Activated CD8-positive, alpha-beta memory T cell treated with anti-CD3 and anti-CD28 coated beads for 4 hours (primary cell): ENCODE measurements at regions not wholly inside any gene's neighbourhood (a gene's known extent, or its start where the extent isn't known, plus 50 kb on each side); places are given as distances from the start of the nearest gene placed in this dataset.

ENCODE experiments used
- DNase-seq, 2 donors: peaks; one replicate each; pipeline ENCODE4 v3.0.0-alpha.2; 2020; ENCODE audit warnings: low read depth in 2 of 2

DNA sequence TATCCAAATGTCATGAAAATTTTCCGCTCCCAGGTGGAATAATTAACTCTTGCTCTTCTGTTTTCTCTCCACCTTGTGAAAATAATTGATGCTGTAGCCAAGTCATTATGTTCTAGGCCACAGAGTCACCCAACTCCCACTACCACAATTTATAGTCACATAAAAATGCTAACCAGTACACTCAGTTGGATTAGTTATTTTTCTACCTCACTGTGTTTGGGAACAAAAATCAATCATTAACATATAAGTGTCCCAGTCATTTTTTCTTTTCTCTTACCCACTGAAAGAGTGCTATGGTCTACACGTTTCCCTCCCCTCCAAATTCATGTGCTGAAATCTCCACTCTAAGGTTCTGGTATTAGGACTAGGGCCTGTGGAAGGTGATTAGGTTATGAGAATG lies 255.6 kb upstream of the LMCD1 start:
- DNase-seq, result no peak

DNA sequence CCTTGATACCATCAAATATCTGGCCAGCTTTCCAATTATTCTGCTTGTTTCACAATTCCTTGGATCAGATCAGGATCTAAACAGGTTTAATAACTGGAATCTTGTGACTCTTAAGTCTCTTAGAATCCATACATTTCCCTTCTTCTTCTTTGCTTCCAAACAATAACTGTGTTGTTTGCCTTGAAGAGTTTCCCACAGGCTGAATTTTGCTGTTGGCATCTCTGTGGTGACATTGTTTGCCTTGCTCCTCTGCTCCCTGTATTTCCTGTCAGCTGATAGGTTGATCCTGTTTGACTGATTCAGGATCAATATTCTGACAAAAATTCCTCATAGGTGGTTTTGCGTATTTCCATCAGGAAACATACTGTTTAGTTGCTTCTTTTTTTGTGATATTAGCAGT lies 248.4 kb upstream of the LMCD1 start:
- DNase-seq, result no peak

DNA sequence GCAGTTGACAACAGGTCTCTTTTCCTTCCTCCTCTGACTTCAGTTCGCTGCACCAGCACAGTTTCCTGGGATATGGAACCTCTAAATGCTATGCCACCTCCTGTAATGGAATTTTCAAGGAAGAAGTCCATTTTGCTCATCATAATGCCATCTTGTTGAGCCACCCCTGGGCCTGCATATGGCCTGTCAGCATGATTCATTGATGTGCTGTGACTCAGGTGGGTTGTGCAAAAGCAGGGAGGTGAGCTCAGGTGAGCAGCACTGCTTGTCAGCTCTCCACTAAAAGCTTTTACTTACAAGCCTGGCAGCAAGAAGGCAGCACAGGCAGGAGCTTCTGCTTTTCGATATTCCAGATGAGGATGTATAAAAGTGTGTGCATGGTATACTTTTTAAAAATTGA lies 247.1 kb upstream of the LMCD1 start:
- no peak for DNase-seq

DNA sequence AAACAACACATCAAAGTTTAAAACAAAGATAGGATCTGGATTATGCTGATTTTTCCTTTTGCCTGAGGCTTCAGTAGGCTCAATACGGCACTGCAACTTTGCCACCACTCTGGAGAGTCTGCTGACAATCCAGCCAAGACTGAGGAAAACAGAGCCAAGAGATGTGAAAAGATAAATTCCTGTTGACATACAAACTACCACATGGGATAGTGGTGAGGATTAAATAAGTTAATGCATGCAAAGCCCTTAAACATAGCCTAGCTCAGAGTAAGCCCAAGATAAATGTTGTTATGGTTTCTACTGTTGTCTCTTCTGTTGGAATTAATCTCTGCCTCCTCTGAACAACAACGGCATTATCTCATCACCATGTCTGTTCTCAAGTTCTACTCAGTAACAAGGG lies 245.9 kb upstream of the LMCD1 start:
- DNase-seq, result no peak

DNA sequence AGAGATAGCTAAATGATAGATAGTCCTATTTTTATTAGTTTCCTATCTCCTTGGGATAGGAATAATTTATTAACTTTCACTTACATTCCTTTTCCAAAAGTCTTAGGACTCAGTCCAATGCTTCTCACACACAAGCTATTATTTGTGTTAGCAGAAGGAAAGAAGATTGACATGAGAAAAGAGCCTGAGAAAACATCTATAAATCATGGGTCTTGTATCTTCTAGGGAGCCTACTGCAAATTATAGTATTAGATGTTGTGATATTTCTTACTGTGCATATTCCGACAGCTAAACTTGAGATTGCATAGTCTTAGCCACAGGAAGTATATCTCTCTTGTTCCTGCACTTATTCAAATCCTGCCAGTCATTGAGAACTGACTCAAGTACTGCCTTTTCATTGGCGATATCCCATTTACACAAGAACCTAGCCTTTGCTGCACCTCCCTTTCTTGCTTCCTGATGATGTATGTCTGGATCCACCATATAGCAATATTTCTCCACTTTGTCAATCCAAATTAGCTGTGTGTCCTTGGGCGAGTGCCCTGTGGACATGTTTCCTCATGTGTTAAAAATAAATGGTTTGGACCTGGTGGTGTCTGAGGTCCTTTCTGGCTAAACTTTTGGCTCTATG lies 245.1 kb upstream of the LMCD1 start:
- no peak for DNase-seq

DNA sequence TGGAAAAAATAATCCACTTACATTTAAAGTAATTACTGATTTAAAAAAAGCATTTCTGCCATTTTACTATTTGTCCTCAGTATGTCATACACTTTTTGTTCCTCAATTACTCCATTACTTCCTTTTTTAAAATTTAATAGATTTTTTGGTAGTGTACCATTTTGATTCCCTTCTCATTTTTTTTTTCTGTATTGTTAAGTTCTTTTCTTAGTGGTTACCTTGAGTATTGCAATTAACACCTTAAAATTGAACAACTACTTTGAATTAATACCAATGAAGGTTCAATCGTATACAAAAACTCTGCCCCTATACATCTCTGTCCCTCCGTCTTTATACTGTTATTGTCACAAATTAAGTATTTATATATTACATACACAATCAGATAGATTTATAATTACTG lies 240.6 kb upstream of the LMCD1 start:
- no peak for DNase-seq

DNA sequence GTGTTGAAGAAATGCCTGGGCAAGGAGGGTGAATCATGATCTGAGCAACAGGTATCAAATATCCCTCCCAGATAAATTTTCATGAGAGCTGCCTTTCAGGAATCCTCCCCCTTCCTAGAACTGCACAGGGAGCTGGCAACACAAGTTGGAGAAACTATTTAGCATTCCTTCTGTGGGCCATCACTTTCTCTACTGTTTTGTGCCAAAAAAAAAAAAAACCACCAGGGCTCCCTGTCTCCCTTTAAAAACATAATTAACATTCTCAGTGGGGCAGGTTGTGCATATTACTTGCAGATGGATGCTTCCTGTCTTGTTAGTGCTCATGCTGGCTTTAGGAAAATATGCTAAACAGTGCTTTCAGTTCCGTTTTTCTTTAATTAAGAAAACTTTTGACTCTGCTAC lies 234.9 kb upstream of the LMCD1 start:
- no peak for DNase-seq

DNA sequence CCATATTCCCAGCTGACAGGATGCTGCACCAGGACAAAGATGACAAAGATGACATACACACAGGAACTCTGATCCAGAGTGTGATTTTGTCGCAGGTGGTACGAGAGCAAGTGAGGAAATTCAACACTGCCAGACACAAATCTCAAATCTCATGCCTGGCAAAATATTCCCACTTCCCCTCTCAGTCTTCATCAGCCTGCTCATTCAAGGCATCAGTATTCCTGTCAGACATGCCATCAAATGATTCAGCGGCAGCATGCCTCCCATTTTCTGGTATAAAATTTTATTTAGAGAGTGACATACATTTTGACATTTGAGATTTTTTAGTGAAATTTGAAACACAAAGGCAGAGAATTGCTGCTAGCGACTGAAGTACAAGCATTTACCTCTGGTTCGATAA lies 228.1 kb upstream of the LMCD1 start:
- DNase-seq, result no peak

DNA sequence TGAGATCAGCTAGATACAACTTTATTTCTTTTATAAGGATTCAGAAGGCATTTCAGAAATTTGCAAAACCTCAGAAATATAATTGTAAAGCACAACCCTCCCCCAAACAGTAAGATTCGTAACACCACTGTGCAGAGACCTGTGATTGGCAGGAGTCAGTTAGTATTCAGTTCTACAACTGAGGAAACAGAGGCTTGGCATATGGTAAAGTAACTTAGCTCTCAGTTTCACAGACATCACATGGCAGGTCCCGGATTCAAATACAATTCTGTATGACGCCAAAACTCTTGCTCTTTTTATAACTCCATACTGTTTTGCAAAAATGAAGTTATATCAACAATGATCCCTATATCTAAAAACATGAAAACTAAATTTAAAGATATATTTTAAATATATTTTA lies 225.6 kb upstream of the LMCD1 start:
- no peak for DNase-seq

DNA sequence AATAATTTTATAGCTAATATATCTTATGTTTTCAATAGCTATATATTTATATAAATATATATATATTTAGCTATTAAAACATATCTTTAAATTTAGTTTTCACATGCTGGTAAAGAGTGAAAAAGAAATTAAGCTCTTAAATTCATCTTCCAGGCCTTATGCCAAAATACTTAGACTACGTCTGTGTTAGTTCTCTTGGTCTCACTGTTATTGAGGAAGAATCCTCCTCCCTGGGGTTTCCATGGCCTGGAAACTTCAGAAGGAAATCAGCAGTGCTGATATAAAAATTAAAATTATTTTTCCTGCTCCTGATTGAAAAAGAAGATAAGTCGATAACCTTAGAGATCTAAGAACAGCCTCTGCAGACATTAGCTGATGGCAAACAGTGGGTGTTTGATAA lies 225.1 kb upstream of the LMCD1 start:
- DNase-seq, result no peak

DNA sequence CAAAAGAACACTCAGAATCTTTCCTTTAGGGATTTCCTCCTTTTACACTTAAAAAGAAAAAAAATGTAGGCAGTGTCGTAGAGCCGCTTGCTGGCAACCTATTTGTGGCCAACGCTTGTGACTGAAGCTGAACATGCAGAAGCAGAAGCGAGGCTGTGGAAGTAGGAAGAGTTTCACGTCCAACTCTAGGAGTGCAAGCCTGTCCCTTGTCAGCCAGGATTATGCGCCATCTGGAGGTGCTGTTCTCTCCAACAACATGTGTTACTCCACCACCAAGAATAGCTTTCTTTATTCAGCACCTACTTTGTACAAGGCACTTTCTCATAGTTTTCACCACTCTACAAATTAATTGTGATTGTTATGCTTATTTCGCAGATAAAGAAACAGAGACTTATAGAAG lies 223.2 kb upstream of the LMCD1 start:
- no peak for DNase-seq

DNA sequence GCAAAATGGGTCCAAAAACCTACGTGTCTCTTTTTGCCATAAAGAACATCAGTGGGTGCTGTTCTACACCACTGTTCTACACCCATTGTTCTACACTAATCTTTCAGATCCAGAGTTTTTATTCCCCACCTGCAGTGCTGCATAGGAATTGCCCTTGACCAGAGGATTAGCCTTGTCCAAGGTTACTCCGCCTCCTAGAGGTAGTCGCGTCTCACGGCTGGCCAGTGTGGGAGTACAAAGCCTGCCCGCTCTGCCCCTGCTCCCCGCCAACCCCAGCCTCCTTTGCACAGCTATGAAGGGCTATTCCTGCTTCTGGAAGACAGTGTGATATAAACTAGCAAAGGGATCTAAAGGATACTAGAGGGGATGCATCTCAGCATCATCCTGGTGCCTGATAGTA lies 222.1 kb upstream of the LMCD1 start:
- no peak for DNase-seq

DNA sequence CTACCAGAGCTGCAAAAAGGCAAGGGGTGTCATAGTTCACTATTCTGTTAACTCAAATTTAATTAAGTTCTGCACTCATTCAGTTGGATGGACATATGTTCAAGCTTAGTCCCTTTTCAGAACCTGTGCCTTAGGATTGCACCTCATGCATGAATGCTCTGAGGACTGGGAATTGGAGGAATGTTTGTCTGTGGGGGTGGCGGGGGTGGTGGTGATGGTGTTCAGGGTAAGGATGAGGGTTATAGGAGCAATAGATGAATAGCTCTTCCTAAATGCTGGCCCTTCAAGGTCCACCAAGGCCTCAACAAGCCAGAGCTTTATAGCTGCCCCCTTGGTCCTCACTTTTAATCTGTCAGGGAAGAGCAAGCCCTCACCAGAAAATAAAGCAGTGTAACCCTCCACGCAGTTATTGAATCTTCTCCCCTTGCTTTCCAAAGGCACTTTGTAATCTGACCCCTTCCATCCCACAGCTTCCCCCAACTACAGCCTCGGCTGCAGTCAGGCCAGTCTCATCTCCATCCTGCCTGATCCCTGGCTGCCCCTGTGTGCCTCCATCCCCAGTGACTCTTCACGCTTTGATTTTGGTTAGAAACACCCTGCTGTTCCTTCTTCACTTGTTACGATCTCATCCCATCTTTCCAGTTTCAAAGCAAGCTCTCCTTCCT lies 221.6 kb upstream of the LMCD1 start:
- no peak for DNase-seq

DNA sequence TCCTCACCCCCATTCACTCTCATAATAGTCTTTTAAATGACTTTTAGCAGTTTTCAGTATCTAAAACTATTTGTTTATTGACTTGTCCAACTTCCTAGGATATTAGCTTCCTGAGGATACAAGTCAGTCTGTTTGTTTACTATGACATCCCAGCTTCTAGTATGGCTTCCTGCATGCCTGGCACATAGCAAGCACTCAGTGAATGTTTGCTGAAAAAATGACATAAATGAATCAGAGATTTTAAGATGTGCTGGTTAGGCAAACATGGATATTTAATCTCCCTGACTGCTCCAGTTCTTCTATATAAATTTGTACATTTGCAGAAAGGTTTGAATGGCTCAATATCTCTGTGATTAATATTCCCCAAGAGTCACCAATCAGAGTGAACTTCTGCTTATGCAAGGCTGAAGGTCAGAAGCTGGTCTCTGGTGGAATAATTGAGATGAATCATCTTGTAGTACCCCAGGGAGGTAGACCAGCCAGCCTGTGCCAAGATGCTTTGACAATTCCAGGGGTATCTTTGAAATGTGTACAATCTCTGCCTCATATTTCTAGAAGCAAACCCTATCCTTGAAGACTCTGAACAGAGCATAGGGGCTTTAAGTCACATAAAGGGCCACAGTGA lies 219.0 kb upstream of the LMCD1 start:
- DNase-seq, result no peak

DNA sequence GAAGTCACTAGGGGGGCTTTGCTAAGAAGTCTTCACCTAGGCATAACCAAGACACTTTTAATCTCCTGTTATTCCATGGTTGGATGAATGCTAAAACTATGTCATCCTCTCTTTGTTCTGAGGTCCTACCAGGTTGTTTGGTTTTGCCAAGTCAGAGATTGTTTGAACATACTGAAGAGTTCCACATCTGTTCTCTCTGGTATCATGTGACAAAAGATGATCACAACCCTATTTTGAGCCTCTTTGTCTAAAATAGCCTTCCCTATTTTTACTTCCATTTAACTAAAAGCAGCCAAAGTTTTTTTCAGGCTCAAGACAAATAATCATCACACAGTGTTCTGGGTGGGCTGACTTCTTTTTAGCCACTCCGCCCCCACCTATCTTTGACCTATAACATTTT lies 218.4 kb upstream of the LMCD1 start:
- DNase-seq, result no peak

DNA sequence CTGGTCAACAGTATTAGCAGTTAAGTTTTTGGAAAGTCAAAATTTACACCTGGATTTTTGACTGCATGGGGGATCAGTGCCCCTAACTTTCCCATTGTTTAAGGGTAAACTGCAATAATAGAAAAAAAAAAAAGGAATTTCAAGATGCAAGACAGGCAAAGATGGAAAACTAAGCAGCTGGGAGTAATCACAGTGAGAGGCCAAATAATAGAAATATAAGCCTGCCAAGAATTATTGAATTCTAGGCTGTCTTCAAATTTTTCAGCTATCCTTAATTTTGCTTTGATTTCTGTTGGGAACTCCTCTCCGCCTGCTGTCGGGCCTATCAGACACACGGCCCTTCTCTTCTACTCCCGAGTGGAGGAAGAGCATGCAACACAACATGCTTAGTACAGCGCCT lies 215.5 kb upstream of the LMCD1 start:
- no peak for DNase-seq

DNA sequence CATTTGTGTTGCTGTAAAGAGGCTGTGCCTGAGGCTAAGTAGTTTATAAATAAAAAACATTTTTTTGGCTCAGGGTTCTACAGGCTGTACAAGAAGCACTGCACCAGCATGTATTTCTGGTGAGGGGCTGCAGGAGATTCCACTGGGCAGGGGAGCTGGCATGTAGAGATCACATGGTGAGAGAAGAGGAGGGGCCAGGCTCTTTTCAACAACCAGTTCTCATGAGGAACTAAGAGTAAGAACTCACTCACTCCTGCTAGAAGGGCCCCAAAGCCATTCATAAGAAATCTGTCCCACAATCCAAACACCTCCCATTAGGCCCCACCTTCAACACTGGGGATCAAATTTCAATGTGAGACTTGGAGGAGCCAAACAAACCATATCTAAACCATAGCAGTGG lies 214.9 kb upstream of the LMCD1 start:
- no peak for DNase-seq

DNA sequence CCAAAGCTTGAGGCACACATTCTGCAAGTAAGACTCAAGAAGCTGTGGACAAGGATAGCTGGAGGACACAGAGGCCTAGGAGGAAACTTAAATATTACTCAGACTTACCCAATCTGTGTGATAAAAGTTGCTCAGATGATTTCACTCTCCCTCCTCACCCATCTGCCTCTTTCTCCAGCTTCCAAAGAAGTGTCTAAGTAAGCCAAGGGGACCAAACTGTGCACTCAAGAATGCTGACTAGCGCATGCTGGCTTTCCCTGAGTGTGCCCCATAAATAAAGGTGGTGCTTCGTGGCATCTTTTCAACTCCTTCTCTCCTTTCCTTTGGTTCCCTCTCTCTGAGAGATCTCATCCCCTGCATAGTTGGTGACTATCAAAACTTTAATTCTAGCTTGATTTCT lies 211.0 kb upstream of the LMCD1 start:
- no peak for DNase-seq

DNA sequence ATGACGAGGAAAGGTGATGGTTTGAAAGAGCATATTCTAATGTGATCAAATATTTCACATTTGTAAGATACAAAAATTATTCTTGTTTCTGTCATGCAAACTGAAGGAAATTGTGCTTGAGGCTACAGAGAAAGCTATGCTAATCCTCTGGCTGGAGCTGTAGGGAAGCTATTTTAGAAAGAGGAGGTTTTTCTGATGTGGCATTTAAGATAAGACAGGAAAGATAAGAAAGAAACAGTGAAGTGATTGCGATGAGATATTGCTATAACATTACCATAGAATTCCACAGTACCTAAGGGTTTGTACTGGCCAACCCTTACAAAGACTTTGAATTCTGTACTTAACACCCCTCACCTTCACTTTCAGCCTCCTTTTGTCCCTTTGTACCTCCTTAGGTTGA lies 205.2 kb upstream of the LMCD1 start:
- DNase-seq, result no peak

DNA sequence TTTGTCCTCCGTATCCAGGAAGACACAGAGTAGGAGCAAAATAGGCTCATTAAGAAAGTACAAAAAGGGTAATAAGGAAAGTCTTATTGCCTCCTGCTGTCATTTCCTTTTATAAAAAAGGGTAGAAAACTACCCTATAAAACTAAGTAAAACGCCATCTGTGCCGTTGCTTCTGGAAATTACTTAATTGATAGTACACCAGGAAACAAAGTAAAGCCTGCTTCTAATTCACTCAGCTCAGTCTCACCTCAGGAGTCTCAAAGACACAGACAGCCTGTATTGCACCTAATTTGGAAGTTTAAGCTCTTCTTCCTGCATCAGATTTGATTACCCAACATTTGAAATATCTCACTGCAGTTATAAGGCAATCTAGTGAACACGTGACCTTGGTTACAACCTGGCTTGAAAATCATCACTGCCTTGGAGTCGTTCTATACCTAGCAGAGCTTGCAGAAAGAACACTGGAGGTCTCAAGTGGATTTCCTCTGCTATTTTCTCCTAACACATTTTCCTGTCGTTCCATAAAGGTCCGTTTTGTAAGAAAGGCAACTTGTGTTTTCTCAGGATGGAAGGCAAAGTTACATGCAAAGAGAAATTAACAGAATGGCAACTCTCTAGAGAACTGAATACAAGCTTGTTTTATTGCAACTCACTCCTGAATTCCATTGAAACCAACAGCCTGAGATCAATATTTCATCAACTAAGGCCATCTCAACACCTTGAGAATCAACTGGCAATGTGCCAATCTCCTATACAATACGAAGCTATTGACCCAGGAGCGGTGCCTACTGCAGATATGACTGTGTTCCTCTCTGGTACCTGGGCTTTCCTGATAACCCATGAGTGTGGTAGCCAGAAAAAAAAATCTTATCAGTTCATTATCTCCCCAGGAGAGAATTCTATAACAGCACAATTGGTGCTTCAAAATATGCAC lies 203.3 kb upstream of the LMCD1 start:
- no peak for DNase-seq

DNA sequence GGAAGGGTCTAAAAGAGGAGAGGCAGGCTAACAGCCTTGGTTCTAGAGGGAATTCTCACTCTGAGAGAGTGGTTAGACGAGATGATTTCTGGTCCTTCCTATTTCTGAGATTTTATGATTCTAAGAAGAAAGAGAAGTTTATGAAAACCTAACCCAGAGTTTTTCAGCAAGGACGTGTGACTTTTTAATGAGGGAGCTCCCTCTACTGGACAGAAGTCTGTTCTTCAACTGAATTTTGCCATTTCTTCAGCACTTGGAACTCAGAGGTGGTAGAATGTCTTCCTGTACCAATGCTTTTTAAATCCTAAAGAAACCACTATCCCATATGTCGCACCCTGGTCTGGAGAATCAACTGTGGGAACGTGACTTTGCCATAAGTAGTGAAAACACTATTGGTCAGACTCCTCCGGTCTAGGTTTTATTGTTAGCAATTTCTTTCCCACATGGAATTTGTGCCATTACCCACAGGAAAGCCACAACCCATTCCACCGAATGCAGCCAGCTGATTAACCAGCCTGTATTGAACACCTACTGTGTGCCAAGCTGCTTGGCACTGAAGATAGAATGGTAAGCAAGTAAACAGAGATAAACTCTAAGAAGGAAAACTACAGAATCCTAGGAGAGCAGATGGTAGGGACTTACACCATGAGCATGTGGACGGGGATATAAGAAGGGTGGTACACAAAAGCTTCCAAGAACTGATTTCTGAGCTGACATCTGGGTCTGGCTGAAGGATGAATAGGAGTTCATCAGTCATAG lies 199.5 kb upstream of the LMCD1 start:
- DNase-seq, result no peak

DNA sequence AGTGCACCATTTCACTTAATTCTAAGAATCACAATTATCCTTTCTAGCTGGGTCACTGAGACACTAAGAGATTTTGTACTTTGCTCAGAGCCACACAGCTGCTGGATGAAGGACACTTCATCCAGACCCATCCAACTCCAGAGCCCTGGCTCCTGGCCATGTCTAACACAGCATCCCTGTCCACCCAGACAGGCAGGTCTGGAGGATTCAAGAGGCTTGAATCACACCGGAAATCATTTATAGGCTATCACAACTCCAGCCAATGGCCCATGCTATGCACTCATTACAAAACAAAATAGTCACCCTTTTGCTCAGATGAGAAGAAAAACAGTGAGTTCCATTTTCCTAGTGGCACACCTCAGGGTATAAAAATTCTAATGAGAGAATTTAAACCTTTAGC lies 198.2 kb upstream of the LMCD1 start:
- no peak for DNase-seq
